ENCODE measurements at regions not wholly inside any gene's neighbourhood (a gene's known extent, or its start where the extent isn't known, plus 50 kb on each side); places are given as distances from the start of the nearest gene placed in this dataset.

- H2AK9ac ChIP-seq (replicated peaks; ENCODE audit: low read depth, low read length, poor library complexity), result no peak overlapping the region
- intact Hi-C loops (cut with micrococcal nuclease), result no loop called here
- no peak overlapping the region for H2BK5ac ChIP-seq (ENCODE audit: low read depth, low read length, poor library complexity, severe bottlenecking)
- no peak overlapping the region for H3K4ac ChIP-seq (ENCODE audit: low read depth, low read length)
- no peak overlapping the region for H3K4me3 ChIP-seq (ENCODE audit: insufficient read depth, low read depth, low read length)
- H3K27me3 ChIP-seq (ENCODE audit: control insufficient read depth, insufficient read depth, low read length), result no peaks in the 10 kb centered on the region
- TF ChIP-seq BHLHE40 (IDR thresholded peaks at IDR 0.05; ENCODE audit: low read depth, low read length), result no peak
- no peak for TF ChIP-seq CHD1 (IDR thresholded peaks at IDR 0.05; ENCODE audit: low read depth, low read length)
- TF ChIP-seq SMC3 (IDR thresholded peaks at IDR 0.05; ENCODE audit: low read depth, low read length), result no peak
- no peak for TF ChIP-seq RFX5 (IDR thresholded peaks at IDR 0.05; ENCODE audit: low read depth, low read length)
- no peak for TF ChIP-seq POLR2A (IDR thresholded peaks at IDR 0.05; ENCODE audit: low read depth, low read length)
- TF ChIP-seq MXI1 (IDR thresholded peaks at IDR 0.05; ENCODE audit: borderline replicate concordance, low read depth, low read length), result no peak
- no peak for TF ChIP-seq RAD21 (IDR thresholded peaks at IDR 0.05; ENCODE audit: low read length)
- TF ChIP-seq ELK1 (IDR thresholded peaks at IDR 0.05; ENCODE audit: borderline replicate concordance, low read depth, low read length), result no peak
- TF ChIP-seq NFE2L2 (IDR thresholded peaks at IDR 0.05; ENCODE audit: low read depth, low read length), result no peak
- no peak for TF ChIP-seq RCOR1 (IDR thresholded peaks at IDR 0.05; ENCODE audit: insufficient replicate concordance, low read length)
- no peak for TF ChIP-seq MAFK (IDR thresholded peaks at IDR 0.05; ENCODE audit: low read depth, low read length)
- TF ChIP-seq FOS (IDR thresholded peaks at IDR 0.05; ENCODE audit: low read depth, low read length), result no peak
- no peak for TF ChIP-seq USF2 (IDR thresholded peaks at IDR 0.05; ENCODE audit: low read depth, low read length)
- no peak for TF ChIP-seq CTCF (conservative IDR thresholded peaks at IDR 0.05; ENCODE audit: low read depth, low read length)
- no peak for TF ChIP-seq CEBPB (IDR thresholded peaks at IDR 0.05; ENCODE audit: low read depth, low read length)
- TF ChIP-seq MAZ (IDR thresholded peaks at IDR 0.05; ENCODE audit: borderline replicate concordance, low read depth, low read length), result no peak
- CTCF ChIA-PET, result no interaction called here
- WGBS, 2 experiments (ENCODE audit: extremely low coverage in 2 of 2, insufficient read length in 1 of 2), result no CpG with 5 or more reads among the region's 1 CpG
- H4K8ac ChIP-seq (ENCODE audit: low read depth in 2 of 2, low read length in 2 of 2), result no peak overlapping the region
- no peak overlapping the region for H4K91ac ChIP-seq (ENCODE audit: insufficient read depth, low read depth, low read length)
- in situ Hi-C loops (cut with MboI; ENCODE audit: low sequenced_read_pairs), result no loop called here
- H3K56ac ChIP-seq (ENCODE audit: extremely low read depth, insufficient read depth, low read length), result no peak overlapping the region
- no peak overlapping the region for H3K23ac ChIP-seq (ENCODE audit: low read depth, low read length)
- no peak overlapping the region for H2AFZ ChIP-seq (replicated peaks; ENCODE audit: low read length, poor library complexity)
- H3K9me1 ChIP-seq (ENCODE audit: insufficient read depth, low read length), result no peaks in the 10 kb centered on the region
- H4K20me1 ChIP-seq (ENCODE audit: insufficient read depth, low read length), result no peaks in the 10 kb centered on the region
- H2BK120ac ChIP-seq (ENCODE audit: low read depth, low read length), result no peak overlapping the region
- ATAC-seq (ENCODE audit: low read depth) (no peak), DNase-seq (no peak)
- no peak overlapping the region for H2BK20ac ChIP-seq (ENCODE audit: low read depth, low read length)
- no peaks in the 10 kb centered on the region for H3K36me3 ChIP-seq (ENCODE audit: control insufficient read depth, insufficient read depth, low read length)
- no peak overlapping the region for H3K27ac ChIP-seq (ENCODE audit: insufficient read depth, low read length)
- H3K9ac ChIP-seq (ENCODE audit: low read depth, low read length), result no peak overlapping the region
- H3K14ac ChIP-seq (replicated peaks; ENCODE audit: low read depth, low read length), result no peak overlapping the region
- peaks cover 3% of the 10 kb centered on the region; the same call in 1 of the 2 replicates for H3K9me3 ChIP-seq (ENCODE audit: control insufficient read depth, insufficient read depth, low read length)
- no peaks in the 10 kb centered on the region for H3K4me1 ChIP-seq (ENCODE audit: control insufficient read depth, insufficient read depth, low read length)
- no peak overlapping the region for H4K5ac ChIP-seq (ENCODE audit: low read depth, low read length)
- POLR2A ChIA-PET (ENCODE audit: unreplicated experiment), result no interaction called here
- H3K79me1 ChIP-seq (ENCODE audit: low read depth in 1 of 2, low read length in 2 of 2), result no peaks in the 10 kb centered on the region
- BruUV-seq (replicated peaks), result no TSS peak
- H3K18ac ChIP-seq (ENCODE audit: low read depth, low read length), result no peak overlapping the region
- dilution Hi-C loops (cut with HindIII; ENCODE audit: low sequenced_read_pairs, unreplicated experiment), result no loop called here
- no peak overlapping the region for H2AK5ac ChIP-seq (ENCODE audit: low read depth, low read length)
- no peak overlapping the region for H2BK15ac ChIP-seq (ENCODE audit: low read depth, low read length)
- no peak overlapping the region for H3K4me2 ChIP-seq (ENCODE audit: low read depth, low read length)
Measured at GRCh38 chr13:87837946-87838345, 166.8 kb downstream of the SLITRK5 start.

Measured in IMR-90 (cell line).